ENCODE measurements at regions not wholly inside any gene's neighbourhood (a gene's known extent, or its start where the extent isn't known, plus 50 kb on each side); places are given as distances from the start of the nearest gene placed in this dataset.

- no peak for TF ChIP-seq CTCF (IDR thresholded peaks at IDR 0.05)
- no peak for TF ChIP-seq EZH2 (IDR thresholded peaks at IDR 0.05)
Observed at GRCh38 chr17:5635949-5636348, 51.6 kb upstream of the NLRP1 start.
